ENCODE measurements at regions not wholly inside any gene's neighbourhood (a gene's known extent, or its start where the extent isn't known, plus 50 kb on each side); places are given as distances from the start of the nearest gene placed in this dataset.

DNA sequence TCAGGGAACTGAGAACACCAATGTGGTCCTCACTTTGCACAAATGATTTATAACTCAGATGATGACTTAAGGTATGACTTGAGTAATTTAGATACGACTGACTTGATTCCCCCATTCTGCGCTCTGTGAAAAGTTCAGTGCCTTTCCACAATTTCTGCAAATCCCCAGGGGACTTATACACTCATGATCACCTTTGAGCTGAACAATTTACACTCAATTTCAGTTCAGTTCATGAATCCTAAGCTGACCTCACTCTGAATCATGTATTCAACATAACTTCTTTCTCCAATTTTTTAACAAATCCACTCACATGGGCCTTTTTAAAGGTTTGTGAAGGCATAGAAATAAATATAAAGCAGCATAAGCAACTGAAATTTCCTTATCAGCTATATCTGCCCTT lies 274.2 kb downstream of the FAM76B start:
- DNase-seq (ENCODE audit: low read depth in 2 of 2) = no peak

DNA sequence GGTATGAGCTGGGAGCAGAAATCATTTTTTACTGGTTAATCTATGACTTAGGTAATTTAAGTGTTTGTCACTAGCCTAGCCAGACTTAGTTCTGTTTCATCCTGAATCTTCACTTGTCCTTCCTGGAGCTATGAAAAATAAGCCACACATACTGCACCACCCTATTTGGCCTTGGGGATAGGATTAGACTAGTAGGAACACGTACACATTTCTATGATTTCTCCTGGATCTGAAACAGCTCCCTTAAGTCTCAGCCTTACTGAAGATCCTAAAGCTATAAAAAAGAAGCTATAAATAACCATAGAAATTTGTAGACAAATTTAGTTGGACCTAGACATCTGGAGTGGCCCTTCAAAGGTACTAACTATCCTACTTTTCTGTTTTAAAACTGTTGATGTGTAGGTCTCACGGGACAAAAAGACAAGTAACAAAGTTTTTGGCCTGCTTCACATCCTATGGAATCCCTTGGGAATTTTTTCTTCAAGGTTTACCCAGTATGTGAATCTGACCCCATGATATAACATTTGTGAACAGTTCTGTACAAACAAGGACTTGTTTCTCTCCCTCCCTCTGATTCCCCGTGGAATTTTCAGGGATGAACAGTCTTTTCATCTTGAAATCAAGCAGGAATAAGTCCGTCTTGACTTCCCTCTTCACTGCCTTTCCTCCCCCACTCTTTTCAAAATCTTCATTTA lies 275.0 kb downstream of the FAM76B start:
- DNase-seq (ENCODE audit: low read depth in 2 of 2) = no peak

DNA sequence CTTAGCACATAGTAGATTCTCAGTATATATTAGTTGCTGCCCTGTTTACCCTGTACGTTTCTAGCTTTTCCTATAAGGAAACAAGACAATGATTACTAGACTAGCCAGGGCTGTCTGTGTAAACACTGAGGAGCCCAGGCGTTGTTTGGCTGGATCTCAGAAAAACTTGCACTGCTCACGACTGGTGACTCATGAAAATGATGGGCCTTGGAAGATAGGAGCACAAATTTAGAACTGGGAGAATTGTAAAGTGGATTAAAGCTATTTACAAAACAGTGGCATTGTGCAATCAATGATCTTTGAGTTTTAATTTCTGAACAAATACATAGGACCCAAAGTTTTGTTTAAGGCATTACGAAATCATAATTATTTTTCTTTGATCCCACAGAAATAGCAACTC lies 276.9 kb downstream of the FAM76B start:
- DNase-seq (ENCODE audit: low read depth in 2 of 2) = no peak

DNA sequence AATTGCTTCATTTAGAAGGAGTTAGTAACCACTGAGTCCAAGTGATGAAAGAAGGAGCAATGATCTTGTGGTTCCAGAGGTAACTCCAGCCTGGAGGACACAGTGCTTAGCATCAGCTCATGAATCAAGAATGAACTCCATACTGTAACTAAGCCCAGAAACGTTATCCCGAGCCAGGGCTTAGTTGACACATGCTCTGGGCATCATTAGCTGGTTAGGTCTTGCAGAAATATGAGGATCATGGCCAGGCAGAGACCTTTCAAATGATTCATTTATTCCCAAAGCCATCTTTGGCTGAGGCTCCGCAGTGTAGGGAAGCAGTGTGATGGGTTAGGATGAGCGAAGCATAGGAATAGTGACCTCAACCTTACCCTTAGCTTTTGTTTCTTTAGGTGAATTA lies 277.4 kb downstream of the FAM76B start:
- no peak for DNase-seq (ENCODE audit: low read depth in 2 of 2)

DNA sequence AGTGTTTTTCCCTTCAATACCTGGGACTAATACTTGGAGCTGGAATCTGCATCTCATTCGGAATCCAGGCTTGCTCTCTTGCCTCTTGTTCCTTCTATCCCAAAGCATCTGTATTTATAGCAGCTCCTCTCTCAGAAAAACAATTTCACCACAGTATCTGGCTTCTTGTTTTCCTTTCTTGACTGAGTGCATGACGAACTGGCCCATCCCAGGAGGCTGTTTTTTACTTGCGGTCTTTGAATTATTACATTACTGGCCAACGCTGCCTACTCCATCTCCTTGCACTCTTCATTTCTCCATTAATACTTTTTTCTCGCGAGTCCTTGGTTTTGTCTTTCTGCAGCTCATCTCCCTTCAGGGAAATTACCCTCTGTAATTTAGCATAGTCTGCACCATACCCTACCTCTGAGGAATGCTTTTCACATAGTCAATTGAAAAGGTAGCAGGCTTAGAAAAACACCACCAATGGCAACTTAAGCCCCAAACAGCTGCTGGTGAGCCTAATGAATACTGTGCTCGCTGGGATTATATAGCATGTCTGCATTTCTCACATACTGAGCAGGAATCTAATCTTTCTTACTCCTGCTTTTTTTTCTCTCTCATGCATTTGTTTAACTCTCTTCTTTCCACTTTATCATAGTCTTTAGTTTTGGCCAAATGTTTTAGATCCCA lies 277.4 kb upstream of the SESN3 start:
- no peak for DNase-seq (ENCODE audit: low read depth in 2 of 2)

DNA sequence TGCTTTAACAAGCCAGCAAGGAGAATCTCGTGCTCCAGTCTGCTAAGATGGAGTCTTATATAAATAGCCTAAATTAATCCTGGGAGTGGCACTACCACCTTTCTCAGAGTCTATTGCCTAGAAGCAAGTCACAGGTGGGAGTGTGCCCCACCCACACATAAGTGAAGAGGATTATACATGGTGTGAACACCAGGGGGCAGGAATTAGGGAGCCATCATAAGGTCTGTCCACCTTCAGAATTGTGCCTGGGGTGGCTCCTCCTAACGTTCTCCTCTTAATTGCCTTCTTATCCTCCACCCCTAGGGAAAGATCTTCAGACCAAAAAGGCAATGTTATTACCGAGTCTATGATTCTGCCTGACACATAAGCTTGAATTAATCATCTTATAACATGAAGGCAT lies 276.8 kb upstream of the SESN3 start:
- DNase-seq (ENCODE audit: low read depth in 2 of 2) = no peak

DNA sequence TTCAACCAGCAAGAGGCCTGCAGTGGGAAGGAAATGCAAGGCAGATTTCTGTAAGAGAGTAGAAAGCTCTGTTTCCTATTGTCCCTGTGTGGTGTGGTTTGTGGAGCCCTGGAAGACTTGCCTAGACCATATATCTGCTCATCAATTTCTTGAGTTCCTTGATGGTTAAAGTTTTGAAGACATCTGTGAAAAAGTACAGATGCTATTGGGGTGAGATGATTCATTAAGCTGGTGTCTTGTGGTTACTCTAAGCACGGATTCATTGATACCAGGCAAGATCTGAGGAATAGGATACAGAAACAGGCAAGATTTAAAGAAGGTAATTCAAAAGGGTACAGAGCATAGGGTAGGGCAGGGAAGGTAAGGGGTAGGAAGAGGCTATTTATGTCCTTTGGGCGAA lies 275.8 kb upstream of the SESN3 start:
- DNase-seq (ENCODE audit: low read depth in 2 of 2) = no peak

DNA sequence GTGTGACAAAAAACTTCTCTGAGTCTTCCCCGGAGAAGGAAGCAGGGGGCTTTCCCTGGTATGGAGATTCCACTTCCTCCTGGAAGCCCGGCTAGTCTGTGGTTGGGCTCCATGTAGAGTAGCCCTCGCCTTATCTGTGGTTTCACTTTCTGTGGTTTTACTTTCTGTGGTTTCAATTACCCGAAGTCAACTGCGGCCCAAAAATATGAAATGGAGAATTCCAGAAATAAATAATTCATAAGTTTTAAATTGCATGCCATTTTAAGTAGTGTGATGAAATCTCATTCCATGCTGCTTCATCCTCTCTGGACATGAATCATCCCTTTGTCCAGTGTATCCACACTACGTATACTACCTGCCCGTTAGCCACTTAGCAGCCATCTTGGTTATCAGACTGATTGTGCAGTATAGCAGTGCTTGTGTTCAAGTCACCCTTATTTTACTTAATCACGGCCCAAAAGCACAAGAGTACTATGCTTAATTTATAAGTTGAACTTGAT lies 275.0 kb upstream of the SESN3 start:
- DNase-seq (ENCODE audit: low read depth in 2 of 2) = no peak

DNA sequence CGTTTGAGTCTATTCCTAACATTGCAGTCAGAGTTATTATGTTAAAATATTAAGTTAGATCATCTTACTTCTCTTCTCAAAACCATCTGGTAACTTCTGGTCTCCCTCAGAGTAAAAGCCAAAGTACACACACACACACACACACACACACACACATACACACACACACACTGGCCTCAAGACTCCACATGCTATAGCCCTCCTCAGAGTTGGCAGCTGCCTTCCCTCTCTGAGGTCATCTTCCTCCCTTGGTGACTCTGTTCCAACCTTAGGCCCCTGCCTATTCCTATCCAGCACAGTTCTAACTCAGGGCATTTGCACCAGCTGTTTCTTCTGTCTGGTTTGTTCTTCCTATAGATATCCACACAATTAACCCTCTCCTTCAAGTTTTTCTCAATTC lies 272.0 kb upstream of the SESN3 start:
- DNase-seq (ENCODE audit: low read depth in 2 of 2) = no peak

DNA sequence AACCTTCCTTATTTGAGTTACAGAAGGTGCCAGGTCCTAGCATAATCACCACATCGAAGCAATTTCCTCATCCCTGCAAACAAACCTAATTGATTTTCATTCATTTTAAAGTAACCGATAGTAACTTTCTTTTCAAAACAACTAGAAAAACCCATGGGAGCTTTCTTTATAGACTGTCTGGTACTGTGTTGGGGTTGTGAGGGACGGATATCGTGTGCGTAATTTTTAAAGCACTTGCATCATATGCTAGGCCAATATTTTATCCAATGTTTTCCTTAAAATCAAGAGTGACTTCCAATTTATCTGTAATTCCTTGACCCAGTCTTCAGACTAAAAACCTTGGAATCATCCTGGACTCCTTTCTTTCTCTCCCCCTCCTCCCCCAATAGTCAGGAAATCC lies 271.5 kb upstream of the SESN3 start:
- no peak for DNase-seq (ENCODE audit: low read depth in 2 of 2)

DNA sequence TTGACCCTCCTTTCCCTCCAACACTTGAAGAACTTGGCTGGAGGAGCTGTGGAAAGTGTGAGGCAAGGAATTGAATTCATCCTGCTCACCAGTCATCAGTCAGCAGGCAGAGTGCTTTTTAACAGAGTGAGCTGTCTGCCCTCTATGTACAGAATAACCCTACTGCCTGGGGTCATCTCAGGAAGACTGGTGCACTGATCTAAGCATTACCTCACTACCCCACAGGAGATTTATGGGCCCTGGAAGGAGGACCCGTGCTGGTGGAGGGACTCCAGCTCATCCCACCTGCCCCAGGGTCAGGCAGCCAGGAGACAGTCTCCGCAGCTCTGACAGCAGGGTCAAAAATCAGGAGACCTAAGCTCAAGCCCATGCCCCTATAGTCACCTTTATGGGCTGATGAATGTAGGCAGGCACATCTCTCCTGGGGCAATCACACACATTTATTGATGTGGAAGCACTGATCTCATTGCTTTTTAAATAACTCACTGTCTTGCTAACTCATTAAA lies 270.8 kb upstream of the SESN3 start:
- no peak for DNase-seq (ENCODE audit: low read depth in 2 of 2)

DNA sequence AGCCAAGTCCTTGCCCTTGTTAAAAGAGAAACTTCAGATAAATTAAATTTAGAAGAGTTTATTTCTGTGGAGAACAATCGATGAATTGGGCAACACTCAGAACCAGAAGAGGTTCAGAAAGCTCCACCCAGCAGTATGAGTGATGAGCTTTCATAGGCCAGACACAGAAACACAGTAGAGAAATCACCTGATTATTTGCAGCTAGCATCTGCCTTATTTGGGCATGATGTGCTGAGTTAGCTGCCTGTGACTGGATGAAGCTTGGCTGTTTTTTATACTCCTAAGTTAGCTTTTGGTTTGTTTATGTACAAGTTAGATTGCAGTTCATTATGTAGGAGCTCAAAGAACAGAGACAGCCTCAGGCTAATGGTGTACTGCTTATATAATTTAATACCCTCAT lies 269.5 kb upstream of the SESN3 start:
- no peak for DNase-seq (ENCODE audit: low read depth in 2 of 2)

DNA sequence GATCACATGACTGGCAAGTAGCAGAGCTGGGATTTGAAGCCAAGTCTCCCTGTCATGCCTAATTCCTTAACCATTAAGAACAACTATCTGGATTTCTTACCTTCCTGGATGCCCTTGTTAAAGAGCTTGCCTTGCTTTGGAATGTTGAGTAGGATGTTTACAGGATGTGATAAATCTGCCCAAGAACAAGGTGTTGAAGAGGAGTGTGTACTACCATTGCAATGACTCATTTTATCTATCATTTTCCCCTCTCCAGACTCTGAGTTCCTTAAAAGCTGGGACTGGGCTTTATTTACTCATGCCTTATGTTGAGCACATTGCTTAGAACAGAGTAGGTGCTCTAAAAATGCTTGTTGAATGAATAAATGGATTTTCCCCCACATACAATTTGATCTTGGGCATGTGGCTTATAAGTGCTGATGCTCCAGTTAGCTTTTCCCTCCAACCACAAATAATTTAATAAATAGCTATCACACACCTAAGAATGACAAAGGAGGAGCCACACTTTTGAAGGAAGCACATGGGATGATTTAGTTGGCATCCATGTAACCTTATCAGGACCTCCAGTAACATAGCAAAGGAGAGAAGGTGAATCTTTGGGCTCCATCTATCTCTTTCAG lies 268.6 kb upstream of the SESN3 start:
- DNase-seq (ENCODE audit: low read depth in 2 of 2) = no peak

DNA sequence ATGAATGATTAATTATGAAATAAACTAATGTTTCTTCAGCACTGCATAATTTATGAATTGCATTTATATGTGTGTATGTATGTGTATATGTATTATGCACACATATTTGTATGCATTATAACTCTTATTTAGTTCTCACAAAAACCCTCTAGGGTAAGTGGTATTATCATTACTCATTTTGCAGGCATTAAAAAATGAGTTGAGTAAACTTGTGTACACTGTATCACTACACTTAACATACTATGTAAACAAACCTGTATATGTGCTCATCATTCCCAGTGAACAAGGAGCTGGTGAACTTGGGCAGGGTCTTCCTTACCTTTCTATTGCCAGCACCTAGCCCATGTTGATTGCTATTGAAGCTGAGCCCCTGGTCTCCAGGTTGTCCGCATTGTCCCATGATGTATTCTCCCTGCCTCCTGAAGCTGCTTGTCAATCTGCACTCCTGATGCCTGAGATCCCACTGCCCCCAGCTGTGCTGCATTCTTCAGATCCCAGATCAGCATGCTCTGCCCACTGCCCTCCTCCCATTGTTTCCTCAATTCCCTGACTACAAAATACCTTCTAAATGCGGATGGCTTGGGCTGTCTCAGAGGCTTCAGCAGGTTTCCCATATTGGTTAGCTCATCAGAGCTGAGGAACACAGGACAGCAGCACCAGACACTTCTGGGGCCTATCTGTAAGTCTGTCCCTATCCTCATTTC lies 267.9 kb upstream of the SESN3 start:
- no peak for DNase-seq (ENCODE audit: low read depth in 2 of 2)

DNA sequence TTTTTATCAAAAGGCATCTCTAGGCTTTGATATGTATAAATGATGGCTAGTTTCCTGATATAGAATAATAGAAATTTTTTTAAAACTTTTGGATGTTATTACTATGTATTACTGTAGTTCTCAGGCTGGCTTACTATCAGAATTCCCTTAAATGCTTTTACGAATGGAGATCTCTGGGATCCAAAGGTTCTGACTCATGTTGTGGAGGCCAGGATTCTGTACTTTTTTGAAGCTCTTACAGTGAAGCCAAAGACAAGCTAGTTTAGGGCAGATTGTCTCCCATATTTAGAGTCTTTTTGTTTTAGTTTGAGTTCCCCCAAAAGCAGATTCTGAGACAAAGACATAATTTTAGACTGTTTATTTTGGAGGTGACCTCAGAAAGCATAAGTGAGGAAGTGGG lies 265.9 kb upstream of the SESN3 start:
- no peak for DNase-seq (ENCODE audit: low read depth in 2 of 2)

DNA sequence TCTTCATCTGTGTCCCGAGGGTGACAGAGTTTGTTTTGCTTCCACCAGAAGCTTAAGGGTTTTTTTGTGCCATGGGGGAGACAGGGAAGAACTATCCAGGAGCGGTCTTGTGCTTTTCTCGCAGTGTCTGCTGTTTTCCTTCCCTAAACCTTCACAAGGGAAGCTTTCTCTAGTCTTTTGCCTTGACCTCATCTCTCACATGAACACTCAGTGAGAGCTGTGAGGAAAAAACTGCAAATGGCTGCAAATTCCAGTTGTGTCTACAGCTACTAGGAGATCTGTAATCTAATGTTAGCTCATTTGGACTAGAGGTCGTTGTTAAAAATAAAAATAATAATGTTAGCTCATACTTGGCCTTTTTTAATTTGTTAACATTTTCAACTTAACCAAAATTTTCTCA lies 264.7 kb upstream of the SESN3 start:
- no peak for DNase-seq (ENCODE audit: low read depth in 2 of 2)

DNA sequence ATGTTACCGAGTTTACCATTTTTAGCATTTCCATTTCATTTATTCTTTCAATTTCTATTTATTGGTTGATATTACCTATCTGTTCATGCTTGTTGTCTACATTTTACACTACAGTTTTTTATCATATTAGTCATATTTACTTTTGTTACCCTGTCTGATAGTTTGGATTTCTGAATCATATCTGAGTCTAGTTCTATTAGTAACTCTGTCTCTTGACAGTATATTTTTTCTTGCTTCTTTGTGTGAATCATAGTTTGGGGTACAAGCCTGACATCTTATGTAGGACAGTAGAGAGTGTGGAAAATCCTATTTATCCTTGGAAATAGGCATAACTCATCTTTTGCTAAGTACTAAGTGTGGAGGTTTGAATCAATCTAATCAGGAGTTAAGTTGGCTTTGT lies 263.9 kb upstream of the SESN3 start:
- DNase-seq (ENCODE audit: low read depth in 2 of 2) = no peak

DNA sequence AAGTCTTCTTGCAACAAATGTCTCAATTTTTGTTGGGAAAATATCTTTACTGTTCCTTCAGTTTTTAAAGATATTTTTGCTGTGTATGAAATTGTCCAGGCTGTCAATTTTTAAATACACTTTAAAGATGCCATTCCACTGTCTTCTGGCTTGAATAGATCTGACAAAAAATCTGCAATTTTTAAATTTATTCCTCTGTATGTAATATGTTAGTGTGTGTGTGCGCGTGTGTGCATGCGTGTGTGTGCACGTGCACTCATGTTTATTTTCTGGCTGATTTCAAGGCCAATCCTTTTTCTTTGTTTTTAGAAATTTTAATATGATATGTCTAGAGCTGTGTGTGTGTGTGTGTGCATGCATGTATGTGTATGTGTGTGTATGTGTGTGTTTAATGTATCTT lies 263.2 kb upstream of the SESN3 start:
- no peak for DNase-seq (ENCODE audit: low read depth in 2 of 2)

DNA sequence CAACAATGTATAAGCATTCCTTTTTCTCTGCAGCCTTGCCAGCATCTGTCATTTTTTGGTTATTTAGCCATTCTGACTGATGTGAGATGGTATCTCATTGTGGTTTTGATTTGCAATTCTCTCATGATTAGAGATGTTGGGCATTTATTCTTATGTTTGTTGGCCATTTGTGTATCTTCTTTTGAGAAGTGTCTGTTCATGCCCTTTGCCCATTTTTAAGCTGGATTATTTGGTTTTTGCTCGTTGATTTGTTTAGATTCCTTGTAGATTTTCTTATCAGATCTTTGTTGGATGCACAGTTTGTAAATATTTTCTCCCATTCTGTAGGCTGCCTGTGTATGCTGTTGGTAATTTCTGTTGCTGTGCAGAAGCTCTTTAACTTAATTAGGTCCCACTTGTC lies 259.6 kb upstream of the SESN3 start:
- no peak for DNase-seq (ENCODE audit: low read depth in 2 of 2)

DNA sequence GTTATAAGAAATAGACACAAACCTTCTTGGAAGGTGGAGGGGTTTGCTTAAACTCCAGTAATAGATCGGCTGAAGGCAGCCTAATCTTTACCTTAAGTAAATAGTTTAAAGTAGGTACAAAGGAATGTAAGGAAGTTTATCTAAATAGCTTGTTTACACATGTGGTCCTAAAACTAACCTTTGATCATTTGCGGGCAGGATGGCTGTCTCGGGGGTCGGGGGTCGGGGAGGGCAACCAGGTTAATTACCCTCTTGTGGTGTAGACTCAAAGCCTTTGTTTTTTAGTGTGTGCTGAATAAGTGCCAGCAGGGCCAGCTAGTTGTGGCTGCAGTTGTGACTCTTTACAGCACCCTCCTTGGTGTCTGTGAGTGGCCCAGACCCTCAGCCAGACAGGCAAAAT lies 256.9 kb upstream of the SESN3 start:
- DNase-seq (ENCODE audit: low read depth in 2 of 2) = no peak

DNA sequence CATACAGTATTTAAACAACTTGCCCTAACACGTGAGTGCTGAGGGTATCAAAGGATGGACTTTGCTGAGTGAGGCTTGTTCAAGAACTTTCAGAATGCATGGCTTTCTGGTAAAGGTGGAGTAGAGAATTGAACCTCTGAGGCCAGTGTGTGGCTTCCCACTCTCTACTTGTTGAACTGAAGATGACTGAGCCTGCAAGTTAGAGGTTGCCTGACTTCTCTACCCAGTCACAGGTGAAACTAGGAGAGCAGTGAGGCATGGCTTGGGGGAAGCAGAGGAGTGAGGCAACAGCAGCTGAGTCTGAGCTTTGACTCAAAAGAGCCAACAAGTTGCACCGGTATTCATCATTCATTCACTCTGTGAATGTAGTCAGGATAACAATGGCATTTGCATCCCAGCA lies 256.4 kb upstream of the SESN3 start:
- DNase-seq (ENCODE audit: low read depth in 2 of 2) = no peak

DNA sequence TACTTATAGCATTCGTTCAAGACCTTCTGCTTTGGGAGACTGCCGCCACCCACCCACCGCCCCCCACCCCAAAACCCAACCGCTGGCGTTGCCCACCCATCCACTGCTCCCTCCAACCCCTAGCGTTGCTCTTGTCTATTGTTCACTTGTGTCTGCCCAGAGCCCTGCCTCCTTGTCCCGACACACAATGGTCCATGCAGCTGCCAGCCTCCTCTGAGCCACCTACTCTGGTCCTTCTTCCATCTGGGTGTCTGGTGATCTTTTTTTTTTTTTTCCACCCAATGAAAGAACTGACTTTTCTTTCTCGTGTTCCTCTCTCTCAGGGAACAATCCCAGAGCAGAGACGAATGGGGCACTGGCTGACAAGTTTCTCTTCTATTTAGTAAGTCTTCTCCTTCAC lies 256.0 kb upstream of the SESN3 start:
- no peak for DNase-seq (ENCODE audit: low read depth in 2 of 2)

DNA sequence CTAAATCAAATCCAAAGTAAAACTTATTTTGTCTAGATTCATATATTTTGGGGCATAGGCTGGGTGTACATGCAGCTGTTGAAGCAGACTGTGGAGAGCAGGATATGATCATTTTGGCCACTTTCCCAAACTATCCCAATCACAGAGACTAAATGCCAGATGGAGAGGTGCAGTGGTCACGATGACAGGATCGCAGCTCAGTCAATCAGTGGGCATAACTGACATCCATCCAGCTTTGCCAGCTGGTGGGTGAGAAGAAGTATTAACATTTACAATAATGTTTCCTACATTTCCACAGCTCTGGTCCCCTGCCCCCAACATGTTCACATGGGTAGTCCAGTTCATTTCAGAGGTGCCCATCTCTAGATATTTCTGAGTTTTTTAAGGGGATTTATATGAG lies 255.5 kb upstream of the SESN3 start:
- no peak for DNase-seq (ENCODE audit: low read depth in 2 of 2)
